HCT116 (cell line): ENCODE measurements at regions not wholly inside any gene's neighbourhood (a gene's known extent, or its start where the extent isn't known, plus 50 kb on each side); places are given as distances from the start of the nearest gene placed in this dataset.

ENCODE experiments used
- ATAC-seq: fragments of 200-7000 bp; cut with Tn5 transposase; 2 replicates; pipeline ENCODE4 v1.9.1; 2020; ENCODE audit warnings: mild to moderate bottlenecking, moderate library complexity
- BruUV-seq: library from RNA; stranded (reverse); fragments of 400-500 nt; replicated peaks from 2 replicates; lab custom pipeline; 2021; lab: Mats Ljungman, UMichigan
- CTCF ChIA-PET: fragments of 300-600 bp; sonication (Branson Sonifier 250); formaldehyde crosslinking; loops from one replicate; lab custom pipeline; 2021; ENCODE audit warnings: antibody characterized with exemption; lab: Charles Lee
- POLR2A ChIA-PET: fragments of 300-600, 350-600 bp; sonication (Branson Sonifier 250); formaldehyde crosslinking; loops from one replicate; lab custom pipeline; 2021; ENCODE audit warnings: antibody characterized with exemption; lab: Charles Lee
- RAD21 ChIA-PET, 2 experiments: fragments of 300-600 bp; sonication (Branson Sonifier 250); formaldehyde crosslinking; loops; one replicate each; lab custom pipeline; 2023; ENCODE audit warnings: low total read pairs in 2 of 2; ENCODE audit not compliant: uncharacterized antibody in 2 of 2, unreplicated experiment in 2 of 2, low non-redundant PET in 1 of 2; lab: Charles Lee
- DNase-seq: peaks from one replicate; pipeline ENCODE4 v3.0.0-alpha.2; 2010; ENCODE audit warnings: low read depth, low spot score
- H2AFZ ChIP-seq: fragments of 200-600 bp; shearing (Covaris generic), sonication (generic); 2 replicates; pipeline ENCODE4 v1.6.1; 2017; ENCODE audit warnings: low read depth, mixed run types, mixed read lengths, antibody characterized with exemption, low read length; ENCODE audit not compliant: poor library complexity, severe bottlenecking
- H3K27ac ChIP-seq: 2 replicates; pipeline ENCODE4 v1.5.1; 2012; ENCODE audit warnings: low read depth, low read length
- H3K27me3 ChIP-seq: fragments of 200-600 bp; sonication (generic); 2 replicates; pipeline ENCODE4 v1.6.1; 2016; ENCODE audit warnings: mixed run types, low read length, mixed read lengths; ENCODE audit not compliant: insufficient read depth
- H3K36me3 ChIP-seq, 2 experiments: fragments of 200-500 bp in 1 of 2; fragments of 200-600 bp in 1 of 2; sonication (Bioruptor generic) in 1 of 2; sonication (generic) in 1 of 2; 2 replicates each; pipeline versions ENCODE4 v1.5.1 to v1.6.1; 2014 to 2016; ENCODE audit warnings: low read length in 2 of 2, inconsistent platforms in 1 of 2, mixed read lengths in 1 of 2, mixed run types in 1 of 2; ENCODE audit not compliant: insufficient read depth in 2 of 2, control insufficient read depth in 1 of 2
- H3K4me1 ChIP-seq, 2 experiments: fragments of 200-600 bp in 1 of 2; sonication (generic) in 1 of 2; 2 replicates each; pipeline versions ENCODE4 v1.5.1 to v1.6.1; 2012 to 2017; ENCODE audit warnings: low read length in 2 of 2, inconsistent platforms in 1 of 2, mild to moderate bottlenecking in 1 of 2, mixed read lengths in 1 of 2, mixed run types in 1 of 2, moderate library complexity in 1 of 2; ENCODE audit not compliant: insufficient read depth in 2 of 2, control insufficient read depth in 1 of 2
- H3K4me2 ChIP-seq: fragments of 200-600 bp; sonication (generic); 2 replicates; pipeline ENCODE4 v1.6.1; 2017; ENCODE audit warnings: mixed run types, low read length, mixed read lengths
- H3K4me3 ChIP-seq, 2 experiments: fragments of 200-600 bp in 1 of 2; sonication (generic) in 1 of 2; replicated peaks in 1 of 2; 2 replicates each; pipeline ENCODE4 v1.5.1; 2011 to 2016; ENCODE audit warnings: low read length in 2 of 2, control low read depth in 1 of 2, low read depth in 1 of 2, mild to moderate bottlenecking in 1 of 2, mixed read lengths in 1 of 2, mixed run types in 1 of 2
- H3K79me2 ChIP-seq: fragments of 200-600 bp; sonication (generic); 2 replicates; pipeline ENCODE4 v1.6.1; 2017; ENCODE audit warnings: mild to moderate bottlenecking, mixed run types, low read length, moderate library complexity, mixed read lengths; ENCODE audit not compliant: insufficient read depth
- H3K9ac ChIP-seq: fragments of 200-600 bp; sonication (generic); 2 replicates; pipeline ENCODE4 v1.6.1; 2016; ENCODE audit warnings: low read length, mixed read lengths
- H3K9me2 ChIP-seq: fragments of 200-600 bp; sonication (generic), shearing (Covaris generic); 2 replicates; pipeline ENCODE4 v1.6.1; 2017; ENCODE audit warnings: mixed run types, mild to moderate bottlenecking, moderate library complexity; ENCODE audit not compliant: insufficient read depth
- H3K9me3 ChIP-seq, 2 experiments: fragments of 200-500 bp in 1 of 2; fragments of 200-600 bp in 1 of 2; sonication (Bioruptor generic) in 1 of 2; sonication (generic) in 1 of 2; 2 replicates each; pipeline ENCODE4 v1.6.1; 2014 to 2017; ENCODE audit warnings: low read length in 2 of 2, mixed read lengths in 2 of 2, inconsistent platforms in 1 of 2, low read depth in 1 of 2, mild to moderate bottlenecking in 1 of 2, mixed run types in 1 of 2, moderate library complexity in 1 of 2; ENCODE audit not compliant: control insufficient read depth in 1 of 2, insufficient read depth in 1 of 2
- H4K20me1 ChIP-seq: fragments of 200-600 bp; sonication (generic), shearing (Covaris generic); 2 replicates; pipeline ENCODE4 v1.6.1; 2017; ENCODE audit warnings: mixed run types, mild to moderate bottlenecking, moderate library complexity; ENCODE audit not compliant: insufficient read depth
- CTCF ChIP-seq, 3 experiments: fragments of 200-600 bp in 1 of 3; sonication (generic) in 1 of 3; IDR thresholded peaks in 2 of 3; conservative IDR thresholded peaks in 1 of 3; 2 replicates each; pipeline ENCODE4 v1.5.1; 2012 to 2017; ENCODE audit warnings: low read depth in 2 of 3, low read length in 2 of 3, antibody characterized with exemption in 1 of 3, borderline replicate concordance in 1 of 3, control low read depth in 1 of 3, mild to moderate bottlenecking in 1 of 3, mixed read lengths in 1 of 3, mixed run types in 1 of 3, moderate library complexity in 1 of 3; ENCODE audit not compliant: insufficient read depth in 1 of 3
- JUND ChIP-seq: IDR thresholded peaks from 2 replicates; pipeline ENCODE4 v1.6.1; 2012
- POLR2A ChIP-seq: IDR thresholded peaks from 2 replicates; pipeline ENCODE4 v1.7.0; 2011; ENCODE audit warnings: borderline replicate concordance; ENCODE audit not compliant: insufficient read depth, insufficient read length; ENCODE audit errors: extremely low read depth
- POLR2AphosphoS5 ChIP-seq: IDR thresholded peaks from 2 replicates; pipeline ENCODE4 v1.6.1; 2011; ENCODE audit warnings: mild to moderate bottlenecking, low read depth, low read length, moderate library complexity
- REST ChIP-seq: IDR thresholded peaks from 2 replicates; pipeline ENCODE4 v1.6.1; 2012; ENCODE audit warnings: low read depth
- SP1 ChIP-seq: IDR thresholded peaks from 2 replicates; pipeline ENCODE4 v1.6.1; 2012; ENCODE audit warnings: low read depth
- TCF7L2 ChIP-seq: IDR thresholded peaks from 2 replicates; pipeline ENCODE4 v1.7.0; 2011; ENCODE audit warnings: borderline replicate concordance, inconsistent platforms; ENCODE audit not compliant: insufficient read depth, insufficient read length; ENCODE audit errors: extremely low read depth
- ZBTB33 ChIP-seq: IDR thresholded peaks from 2 replicates; pipeline ENCODE4 v1.6.1; 2011; ENCODE audit warnings: mild to moderate bottlenecking, low read length, moderate library complexity; ENCODE audit not compliant: insufficient replicate concordance; ENCODE audit errors: extremely low read depth
- ZFX ChIP-seq: fragments of 450-650 bp; IDR thresholded peaks from 2 replicates; pipeline ENCODE4 v1.6.1; 2017
- ZNF274 ChIP-seq: fragments of 200-500 bp; sonication (Bioruptor generic); IDR thresholded peaks from 2 replicates; pipeline ENCODE4 v1.6.1; 2014; ENCODE audit warnings: mild to moderate bottlenecking, low read depth, low read length, inconsistent platforms
- intact Hi-C: fragments of 100-400 bp; cut with micrococcal nuclease; formaldehyde crosslinking; loops from 2 replicates; pipeline ENCODE4 v1.10.0; 2022

GRCh38 chr7:118764221-118764620 is 539.7 kb downstream of the ANKRD7 start:
- DNase-seq (no peak), ATAC-seq (no peak)
- H3K4me1 ChIP-seq = no peaks in the 10 kb centered on the region
- BruUV-seq = no TSS peak
- no peaks in the 10 kb centered on the region for H3K9me3 ChIP-seq
- ChIA-PET CTCF (no interaction called here), RAD21 (no interaction called here), POLR2A (no interaction called here)
- no peaks in the 10 kb centered on the region for H3K27me3 ChIP-seq
- intact Hi-C loops = no loop called here
- no peaks in the 10 kb centered on the region for H3K9me2 ChIP-seq
- H3K9ac ChIP-seq = no peak overlapping the region
- H4K20me1 ChIP-seq = no peaks in the 10 kb centered on the region
- no peak overlapping the region for H3K4me2 ChIP-seq
- H3K27ac ChIP-seq = no peak overlapping the region
- no peaks in the 10 kb centered on the region for H3K79me2 ChIP-seq
- no peaks in the 10 kb centered on the region for H3K36me3 ChIP-seq
- H2AFZ ChIP-seq = no peak overlapping the region
- H3K4me3 ChIP-seq = no peak overlapping the region
- TF ChIP-seq REST (no peak), ZBTB33 (no peak), CTCF (IDR thresholded peaks at IDR 0.05 in 2 of 3, conservative IDR thresholded peaks at IDR 0.05 in 1 of 3; ENCODE audit: borderline replicate concordance in 1 of 3, insufficient read depth in 1 of 3, low read depth in 2 of 3, low read length in 2 of 3) (no peak), POLR2A (no peak), POLR2AphosphoS5 (no peak), JUND (no peak), SP1 (no peak), ZNF274 (no peak), TCF7L2 (no peak), ZFX (no peak)
- TF ChIP-seq, all 23 proteins: peak for 0
